NCI-H226 (cell line): ENCODE measurements at regions not wholly inside any gene's neighbourhood (a gene's known extent, or its start where the extent isn't known, plus 50 kb on each side); places are given as distances from the start of the nearest gene placed in this dataset.
"Not testable (repeated sequence)": the region's sequence is repeated elsewhere in the genome, so short reads cannot be mapped to it uniquely, and the experiment has no call there.

Experiments
- DNase-seq: peaks from one replicate; pipeline ENCODE4 v3.0.0-alpha.2; 2015

DNA sequence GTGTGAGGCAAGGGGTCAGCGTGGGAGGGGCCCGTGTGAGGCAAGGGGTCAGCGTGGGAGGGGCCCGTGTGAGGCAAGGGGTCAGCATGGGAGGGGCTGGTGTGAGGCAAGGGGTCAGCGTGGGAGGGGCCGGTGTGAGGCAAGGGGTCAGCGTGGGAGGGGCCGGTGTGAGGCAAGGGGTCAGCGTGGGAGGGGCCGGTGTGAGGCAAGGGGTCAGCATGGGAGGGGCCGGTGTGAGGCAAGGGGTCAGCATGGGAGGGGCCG is 119.2 kb downstream of the SEPTIN14 start:
- DNase-seq, result not testable (repeated sequence)

DNA sequence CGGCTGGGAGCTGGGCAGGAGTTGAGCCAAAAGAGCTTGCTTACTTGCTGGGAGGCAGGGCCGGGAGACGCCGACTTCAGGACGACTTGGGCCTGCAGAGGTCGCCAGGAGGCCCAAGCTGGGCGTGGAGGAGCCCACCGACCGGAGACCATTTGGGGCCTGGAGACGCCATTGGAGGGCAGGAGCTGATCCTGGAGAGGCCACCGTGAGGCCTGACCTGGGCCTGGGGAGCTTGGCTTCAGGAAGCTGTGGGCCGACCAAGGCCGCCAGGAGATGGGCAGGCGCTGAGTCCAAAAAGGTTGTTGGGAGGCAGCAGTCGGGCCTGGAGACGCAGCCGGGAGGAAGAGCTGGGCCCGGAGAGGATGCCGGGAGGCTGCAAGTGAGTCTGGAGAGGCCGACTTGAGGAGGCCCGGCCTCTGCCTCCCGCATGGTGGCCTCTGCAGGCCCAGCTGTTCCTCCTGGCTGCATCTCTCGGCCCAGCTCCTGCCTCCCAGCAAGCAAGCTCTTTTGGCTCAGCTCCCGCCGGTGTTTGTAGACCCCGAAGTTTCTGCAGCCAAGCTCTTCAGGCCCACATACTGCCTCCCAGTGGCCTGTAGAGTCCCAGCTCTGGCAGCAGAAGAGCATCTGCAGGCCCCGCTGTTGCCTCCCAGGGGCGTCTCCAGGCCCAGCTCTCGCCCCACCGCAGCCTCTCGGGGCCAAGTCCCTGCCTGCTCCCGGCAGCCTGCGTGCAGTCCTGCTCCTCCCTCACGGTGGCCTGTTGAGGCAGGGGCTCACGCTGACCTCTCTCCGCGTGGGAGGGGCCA is 119.7 kb downstream of the SEPTIN14 start:
- not testable (repeated sequence) for DNase-seq

DNA sequence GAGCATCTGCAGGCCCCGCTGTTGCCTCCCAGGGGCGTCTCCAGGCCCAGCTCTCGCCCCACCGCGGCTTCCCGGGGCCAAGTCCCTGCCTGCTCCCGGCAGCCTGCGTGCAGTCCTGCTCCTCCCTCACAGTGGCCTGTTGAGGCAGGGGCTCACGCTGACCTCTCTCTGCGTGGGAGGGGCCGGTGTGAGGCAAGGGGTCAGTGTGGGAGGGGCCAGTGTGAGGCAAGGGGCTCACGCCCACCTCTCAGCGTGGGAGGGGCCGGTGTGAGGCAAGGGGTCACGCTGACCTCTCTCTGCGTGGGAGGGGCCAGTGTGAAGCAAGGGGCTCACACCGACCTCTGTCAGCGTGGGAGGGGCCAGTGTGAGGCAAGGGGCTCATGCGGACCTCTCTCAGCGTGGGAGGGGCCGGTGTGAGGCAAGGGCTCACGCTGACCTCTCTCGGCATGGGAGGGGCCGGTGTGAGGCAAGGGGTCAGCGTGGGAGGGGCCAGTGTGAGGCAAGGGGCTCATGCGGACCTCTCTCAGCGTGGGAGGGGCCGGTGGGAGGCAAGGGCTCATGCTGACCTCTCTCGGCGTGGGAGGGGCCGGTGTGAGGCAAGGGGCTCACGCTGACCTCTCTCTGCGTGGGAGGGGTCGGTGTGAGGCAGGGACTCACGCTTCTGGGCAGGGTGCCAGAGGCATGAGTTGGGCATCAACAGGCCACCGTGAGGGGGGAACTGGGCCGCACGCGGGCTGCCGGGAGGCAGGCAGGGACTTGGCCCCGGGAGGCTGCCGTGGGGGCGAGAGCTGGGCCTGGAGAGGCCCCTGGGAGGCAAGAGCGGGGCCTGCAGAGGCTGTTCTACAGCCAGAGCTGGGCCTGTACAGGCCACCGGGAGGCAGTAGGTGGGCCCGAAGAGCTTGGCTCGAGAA is 120.6 kb downstream of the SEPTIN14 start:
- DNase-seq, result not testable (repeated sequence)

DNA sequence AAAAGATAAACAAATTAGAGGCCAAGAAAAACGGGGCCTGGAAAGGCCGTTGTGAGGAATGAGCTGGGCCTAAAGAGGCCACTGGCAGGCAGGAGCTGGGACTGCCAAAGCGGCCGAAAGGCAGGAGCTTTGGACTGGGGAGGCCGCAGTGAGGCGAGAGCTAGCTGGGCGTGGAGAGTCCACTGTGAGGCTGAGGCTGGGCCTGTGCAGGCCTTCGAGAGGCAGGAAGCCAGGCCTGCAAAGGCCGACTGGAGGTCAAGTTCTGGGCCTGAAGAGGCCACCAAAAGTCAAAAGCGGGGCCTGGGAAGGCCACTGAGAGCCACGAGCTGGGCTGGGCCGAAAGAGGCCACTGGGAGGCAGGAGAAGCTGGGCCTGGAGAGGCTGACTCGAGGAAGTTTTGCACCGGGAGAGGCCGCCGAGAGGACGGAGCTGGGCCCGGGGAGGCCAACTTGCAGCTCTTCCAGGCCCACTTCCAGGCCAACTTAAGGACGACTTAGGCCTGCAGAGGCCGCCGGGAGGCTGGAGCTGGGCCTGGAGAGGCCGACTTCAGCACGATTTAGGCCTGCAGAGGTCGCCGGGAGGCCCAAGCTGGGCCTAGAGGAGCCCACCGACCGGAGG is 121.8 kb downstream of the SEPTIN14 start:
- DNase-seq, result not testable (repeated sequence)

DNA sequence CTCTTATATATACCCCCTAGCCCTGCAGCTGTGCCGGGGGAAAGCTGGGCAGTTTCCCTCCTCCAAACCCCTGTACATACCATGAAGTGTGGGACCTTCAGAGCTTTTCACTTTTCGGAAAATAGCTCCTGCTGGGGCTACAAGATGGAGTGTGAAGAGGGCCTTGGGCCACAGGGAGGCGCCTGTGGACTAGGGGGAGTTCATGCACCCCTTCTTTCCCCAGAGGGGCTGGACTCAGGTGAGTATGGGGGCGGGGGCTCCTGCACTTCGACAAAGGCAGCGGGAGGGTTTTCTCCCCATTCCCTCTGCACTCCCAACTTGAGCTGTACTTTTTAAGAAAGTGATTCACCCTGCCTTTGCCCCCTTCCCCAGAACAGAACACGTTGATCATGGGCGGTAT is 122.5 kb downstream of the SEPTIN14 start:
- not testable (repeated sequence) for DNase-seq

DNA sequence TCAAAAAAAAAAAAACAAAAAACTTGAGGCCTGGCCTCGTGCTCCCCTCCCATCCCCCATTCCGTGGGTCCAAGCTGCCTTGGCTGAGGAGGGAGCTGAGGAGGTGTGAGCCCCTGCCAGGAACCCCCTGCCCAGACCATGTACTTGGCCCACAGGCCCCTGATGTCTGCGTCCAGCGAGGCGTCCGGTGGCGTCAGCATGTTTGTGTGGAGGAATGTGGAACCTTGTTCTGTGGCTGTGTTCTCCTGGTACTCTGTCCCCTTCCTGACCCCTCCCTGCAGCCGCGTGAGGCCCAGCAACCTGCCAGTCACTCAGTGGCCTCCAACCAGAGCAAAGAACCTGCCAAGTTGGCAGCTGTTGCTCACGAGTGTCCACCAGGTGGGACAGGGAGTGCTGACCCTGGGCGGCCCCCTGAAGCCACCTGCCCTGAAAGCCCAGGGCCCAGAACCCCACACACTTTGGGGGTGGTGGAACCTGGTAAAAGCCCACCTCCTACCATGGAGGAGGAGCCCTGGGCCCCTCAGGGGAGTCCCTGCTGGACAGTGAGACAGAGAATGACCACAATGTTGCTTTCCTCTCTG is 125.8 kb downstream of the SEPTIN14 start:
- not testable (repeated sequence) for DNase-seq

DNA sequence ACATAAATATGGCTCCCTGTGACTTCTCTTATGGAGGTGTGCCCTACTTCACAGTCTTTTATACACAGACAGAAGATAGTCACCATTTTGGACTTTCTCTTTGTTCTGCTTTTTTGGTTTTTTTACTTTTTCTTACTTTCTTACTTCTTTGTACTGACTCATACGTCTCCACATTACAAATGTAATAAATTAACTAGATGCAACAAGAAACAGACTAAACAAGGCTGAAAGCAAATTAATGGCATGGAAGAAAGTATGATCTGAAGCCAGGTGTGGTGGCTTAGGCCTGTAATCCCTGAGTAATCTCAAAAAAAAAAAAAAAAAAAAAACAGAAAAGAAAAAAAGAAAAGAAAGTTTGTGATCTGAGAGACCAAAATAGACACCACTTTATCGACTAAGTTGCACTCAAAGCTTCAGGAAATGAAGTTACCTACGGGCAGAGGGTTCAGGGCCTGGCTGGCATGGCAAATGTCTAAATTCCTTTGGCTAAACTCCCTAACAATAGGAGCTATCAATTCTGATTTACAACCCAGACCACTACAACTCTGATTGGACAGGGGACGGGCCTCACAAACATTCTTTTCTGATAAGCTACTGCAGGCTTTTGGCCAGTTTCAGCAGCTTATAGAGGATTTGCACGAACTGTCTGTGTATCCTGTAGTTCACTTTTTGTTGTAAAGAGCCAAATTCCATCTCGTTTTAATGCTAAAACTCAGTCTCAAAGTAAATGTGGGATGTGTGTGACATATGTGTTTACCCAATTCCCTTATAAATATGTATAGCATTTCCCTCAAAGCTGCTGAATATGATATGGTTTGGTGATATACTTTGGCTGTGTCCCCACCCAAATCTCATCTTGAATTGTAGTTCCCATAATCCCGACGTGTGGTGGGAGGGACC is 129.1 kb downstream of the SEPTIN14 start:
- peak; percentile 17 for DNase-seq

DNA sequence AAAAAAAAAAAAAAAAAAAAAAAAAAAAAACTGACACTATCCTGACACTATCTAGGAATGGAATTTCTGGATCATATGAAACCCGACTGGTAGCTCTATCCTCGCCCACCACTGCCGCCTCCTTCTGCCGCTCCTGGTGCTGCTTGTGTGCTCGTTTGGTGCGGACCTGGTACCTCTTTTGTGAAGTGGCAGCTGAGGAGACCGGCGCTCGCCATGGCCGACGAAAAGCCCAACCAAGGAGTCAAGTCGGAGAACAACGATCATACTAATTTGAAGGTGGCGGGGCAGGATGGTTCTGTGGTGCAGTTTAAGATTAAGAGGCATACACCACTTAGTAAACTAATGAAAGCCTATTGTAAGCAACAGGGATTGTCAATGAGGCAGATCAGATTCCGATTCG is 130.6 kb downstream of the SEPTIN14 start:
- no peak for DNase-seq

DNA sequence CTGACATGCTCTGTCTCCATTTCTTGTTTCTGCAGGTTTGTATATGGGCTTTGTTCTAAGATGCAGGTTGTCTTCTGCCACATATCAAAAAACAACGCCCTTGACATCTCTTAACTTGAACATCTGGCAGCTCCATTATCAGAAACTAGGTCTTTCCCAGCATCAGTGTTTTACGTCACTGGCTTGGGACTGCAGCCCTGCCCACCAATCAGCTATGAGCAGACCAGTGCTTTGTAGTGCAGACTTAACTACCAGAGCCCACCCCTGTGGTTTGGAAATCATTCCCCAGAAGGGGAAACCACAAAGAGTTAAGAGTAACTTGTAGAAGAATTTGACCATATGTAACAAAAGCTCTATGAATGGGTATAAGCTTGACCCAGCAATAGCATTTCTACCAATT is 132.4 kb downstream of the SEPTIN14 start:
- no peak for DNase-seq

DNA sequence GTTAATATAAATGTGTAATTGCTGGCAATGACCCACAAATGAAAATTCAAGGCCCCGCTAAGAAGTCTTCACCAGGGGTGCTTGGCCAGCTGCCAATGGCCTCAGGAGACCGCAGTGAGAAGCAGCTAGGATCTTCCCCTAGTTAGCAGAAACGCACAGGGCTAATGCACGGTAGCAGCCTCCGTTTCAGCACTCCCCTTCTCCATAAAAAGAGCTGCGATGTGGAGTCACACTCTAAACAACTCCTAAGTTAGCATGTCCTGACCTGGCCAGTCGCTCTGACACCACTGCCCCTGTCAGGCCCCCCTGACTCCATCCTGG is 139.0 kb downstream of the SEPTIN14 start:
- no peak for DNase-seq

DNA sequence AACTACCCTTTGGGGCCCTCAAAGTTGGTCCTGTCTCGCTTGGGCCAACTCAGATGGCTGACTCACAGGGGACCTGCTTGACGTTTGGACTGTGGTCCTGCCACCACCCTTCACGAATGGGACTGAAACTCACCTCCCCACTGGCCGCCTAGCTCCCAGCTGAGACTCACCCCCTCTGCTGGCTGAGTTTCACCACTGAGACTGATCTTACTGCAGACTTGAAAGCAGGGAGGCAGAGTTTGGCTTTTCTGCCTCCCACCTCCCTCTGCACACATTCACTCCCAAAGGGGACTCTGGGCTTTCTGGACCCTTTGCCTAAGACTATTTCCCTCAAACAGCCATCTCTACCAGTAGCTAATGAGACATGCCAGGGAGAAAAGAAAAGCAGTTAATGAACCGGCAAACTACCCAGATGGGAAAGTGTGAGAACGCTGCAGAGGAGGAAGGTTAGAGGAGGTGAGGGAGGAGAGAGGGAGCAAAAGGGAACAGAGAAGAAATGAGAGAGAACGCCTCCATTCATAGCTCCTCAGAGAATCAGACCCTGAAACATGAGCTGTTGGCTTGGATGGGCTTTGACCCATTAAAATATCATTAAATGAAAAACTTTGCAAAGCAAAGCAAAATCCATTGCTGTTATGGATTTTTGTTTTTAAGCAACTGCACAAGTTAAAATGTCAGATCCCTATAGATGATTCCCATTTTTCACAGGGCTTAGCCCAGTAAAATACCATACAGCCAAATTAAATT is 139.5 kb downstream of the SEPTIN14 start:
- not testable (repeated sequence) for DNase-seq

DNA sequence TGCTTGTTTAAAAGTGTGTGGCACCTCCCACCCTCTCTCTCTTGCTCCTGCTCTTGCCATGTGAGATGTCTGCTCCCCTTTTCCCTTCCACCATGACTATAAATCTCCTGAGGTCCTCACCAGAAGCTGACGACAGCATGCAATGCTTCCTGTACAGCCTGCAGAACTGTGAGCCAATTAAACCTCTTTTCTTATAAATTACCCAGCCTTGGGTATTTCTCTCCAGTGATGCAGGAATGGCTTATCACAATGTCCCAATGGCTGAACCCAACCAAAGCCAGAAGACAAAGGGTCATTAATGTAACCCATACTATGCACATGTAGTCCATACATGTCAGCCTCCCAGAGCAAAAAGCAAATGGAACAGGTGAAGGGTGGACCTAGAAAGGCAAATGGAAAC is 141.5 kb downstream of the SEPTIN14 start:
- not testable (repeated sequence) for DNase-seq

DNA sequence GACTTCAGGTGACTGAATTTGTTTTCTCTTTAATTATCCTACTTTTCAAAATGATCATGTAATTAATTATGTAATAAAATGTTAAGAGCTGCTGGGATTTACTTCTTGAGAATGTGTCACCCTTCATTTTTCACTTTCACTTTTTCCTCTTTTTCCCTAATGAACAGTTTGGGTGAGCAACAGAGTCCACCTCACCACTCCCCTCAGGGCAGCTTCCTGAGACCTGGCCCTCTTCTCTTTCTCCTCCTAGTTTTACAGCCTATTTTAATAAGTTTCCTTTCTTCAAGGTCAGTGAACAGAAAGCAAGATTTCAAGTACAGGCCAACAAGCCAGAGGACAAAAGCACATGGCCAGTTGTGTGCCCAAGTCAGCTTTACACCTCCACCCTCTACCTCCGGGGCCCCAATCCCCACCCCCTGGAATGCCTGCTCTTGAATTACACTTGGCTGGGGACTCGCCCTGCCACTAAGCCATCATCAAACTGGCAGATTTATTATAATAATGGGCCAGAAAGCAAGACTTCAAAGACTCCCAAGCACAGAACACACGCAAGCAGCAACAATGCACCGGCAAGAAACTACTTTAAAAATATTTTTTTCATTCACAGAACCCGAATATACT is 143.1 kb upstream of the VOPP1 start:
- DNase-seq, result not testable (repeated sequence)

DNA sequence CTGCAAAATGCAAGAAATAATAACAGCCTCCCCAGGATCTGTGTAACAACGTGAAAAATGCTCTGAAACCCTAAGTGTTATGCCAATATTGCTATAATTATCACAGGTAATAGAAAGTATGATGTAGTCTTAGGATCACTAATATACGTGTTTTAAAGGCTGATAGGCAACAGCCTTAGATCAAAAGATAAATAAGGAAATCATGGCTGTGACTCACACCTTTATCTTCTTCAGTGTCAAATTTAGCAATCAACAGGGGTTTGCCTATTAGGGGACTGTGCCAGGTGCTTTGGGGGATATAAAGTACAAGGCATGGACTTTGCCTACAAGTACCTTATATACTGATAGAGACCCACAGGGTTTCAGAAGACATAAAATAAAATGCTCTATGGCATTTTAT is 142.1 kb upstream of the VOPP1 start:
- DNase-seq, result not testable (repeated sequence)

DNA sequence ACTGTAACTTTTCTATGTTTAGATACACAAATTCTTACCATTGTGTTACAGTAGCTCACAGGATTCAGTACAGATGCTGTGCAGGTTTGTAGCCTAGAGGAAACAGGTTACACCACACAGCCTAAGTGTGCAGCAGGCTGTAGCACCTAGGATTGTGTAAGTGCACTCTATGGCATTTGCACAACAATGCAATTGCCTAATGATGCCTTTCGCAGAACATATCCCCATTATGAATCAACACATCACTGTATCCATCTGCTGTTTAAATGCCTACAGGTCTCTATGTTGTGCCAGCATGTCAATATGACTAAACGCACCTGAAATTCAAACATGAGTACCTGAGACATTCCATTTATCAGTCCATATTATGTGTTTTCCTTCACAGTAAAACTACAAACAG is 138.0 kb upstream of the VOPP1 start:
- DNase-seq, result not testable (repeated sequence)

DNA sequence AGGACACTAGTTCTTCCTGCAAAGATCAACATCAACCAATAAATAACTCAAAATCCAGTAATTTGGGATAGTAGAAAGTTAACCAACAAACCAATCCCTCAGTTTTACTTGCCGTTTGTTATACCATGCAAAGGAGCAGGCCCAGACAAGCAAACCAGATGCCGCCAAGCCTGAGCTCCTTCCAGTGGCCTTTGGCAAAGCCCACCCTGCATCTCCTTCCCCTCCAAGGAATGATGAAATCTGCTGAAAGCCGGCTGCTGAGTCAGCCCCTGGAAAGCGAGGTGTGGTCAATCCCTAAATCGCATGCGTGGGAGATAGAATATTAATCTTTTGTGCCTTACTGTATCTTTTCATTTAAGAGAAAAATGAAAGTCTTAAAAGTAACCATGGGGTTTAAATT is 135.7 kb upstream of the VOPP1 start:
- not testable (repeated sequence) for DNase-seq

DNA sequence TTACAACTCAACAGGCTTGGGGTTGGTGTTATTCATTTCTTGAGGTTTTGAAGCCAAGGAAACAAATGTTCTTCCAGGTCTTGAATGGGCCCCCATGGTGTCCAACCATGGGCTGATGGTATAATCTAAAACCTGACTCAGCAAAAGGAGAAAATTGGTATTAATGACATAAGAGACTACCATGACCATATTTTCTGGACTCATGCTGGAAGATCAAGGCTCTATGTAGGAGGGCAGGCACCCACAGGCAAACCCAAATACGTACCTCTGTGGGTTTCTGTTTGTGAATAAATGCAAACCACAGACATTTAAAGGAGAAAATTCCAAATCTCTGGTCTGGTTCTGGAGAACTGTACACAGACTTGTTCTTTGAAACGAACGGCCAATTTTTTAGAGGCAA is 135.1 kb upstream of the VOPP1 start:
- DNase-seq, result not testable (repeated sequence)

DNA sequence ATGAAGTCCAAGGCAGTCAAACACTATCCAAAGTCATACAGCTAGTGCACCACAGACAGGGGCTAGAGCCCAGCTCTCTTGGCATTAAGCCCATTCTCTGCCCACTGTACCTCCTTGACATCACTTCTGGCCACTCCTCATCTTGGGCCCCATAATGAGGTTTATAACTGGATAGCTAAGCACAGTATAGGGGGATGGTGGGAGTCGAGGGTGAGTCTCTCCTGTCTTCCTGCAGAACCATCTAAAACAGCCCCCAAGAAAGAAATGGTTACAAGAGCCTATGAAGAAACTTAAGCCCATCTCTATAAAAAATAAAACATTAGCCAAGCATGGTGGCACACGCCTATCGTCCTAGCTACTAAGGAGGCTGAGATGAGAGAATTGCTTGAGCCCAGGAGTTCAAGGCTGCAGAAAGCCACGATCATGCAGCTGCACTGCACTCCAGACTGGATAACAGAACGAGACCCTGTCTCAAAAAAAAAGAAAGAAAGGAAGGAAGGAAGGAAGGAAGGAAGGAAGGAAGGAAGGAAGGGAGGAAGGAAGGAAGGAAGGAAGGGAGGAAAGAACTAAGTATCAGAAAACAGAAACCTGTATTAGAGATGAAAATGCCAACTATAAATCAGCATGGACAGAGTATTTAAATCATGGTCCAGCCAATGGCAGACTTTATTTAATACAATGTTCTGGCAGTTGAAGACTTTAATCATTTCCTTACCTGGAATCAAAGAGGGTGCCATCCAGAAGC is 134.3 kb upstream of the VOPP1 start:
- DNase-seq, result not testable (repeated sequence)

DNA sequence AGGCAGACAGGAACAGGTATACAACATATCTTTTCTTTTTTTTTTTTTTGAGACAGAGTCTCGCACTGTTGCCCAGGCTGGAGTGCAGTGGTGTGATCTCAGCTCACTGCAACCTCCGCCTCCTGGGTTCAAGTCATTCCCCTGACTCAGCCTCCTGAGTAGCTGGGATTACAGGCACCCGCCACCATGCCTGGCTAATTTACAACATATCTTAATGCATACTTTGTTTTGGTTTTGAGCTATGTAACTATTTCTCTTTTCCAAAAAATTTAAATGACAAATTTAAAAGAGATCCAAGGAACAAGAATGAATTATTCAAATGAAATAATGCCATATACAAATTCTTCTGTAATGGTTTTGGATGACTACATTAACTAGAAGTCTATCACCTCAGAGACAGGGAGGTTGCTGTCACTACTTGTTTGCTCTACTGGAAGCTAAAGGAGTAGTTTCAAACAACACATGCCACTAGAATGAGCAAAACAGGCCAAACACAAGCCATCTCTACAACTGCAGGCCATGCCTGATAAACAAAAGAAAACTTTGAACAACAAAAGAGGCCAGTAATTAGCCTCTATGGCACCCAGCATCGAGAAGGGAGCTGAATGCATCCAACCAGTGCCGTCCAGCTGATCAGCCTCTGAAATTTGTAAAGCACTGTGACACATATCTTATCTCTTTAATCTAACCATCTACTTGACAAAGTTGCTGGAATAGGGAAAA is 133.6 kb upstream of the VOPP1 start:
- DNase-seq, result not testable (repeated sequence)

DNA sequence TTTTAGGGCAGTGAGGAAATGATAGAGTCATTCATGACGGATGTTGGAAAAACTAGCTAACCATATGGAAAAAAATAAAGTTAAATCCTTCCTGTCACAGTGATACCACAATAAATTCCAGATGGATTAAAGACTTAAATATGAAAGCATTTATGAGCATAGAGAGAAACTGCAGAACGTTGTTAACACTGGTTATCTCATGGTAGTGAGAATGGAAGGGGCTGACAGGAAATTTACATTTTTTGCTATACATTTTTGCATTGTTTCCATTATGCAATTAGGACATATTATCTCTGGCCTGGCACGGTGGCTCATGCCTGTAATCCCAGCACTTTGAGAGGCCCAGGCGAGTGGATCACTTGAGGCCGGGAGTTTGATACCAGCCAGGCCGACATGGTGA is 130.5 kb upstream of the VOPP1 start:
- not testable (repeated sequence) for DNase-seq
